A673 (cell line): ENCODE measurements at regions not wholly inside any gene's neighbourhood (a gene's known extent, or its start where the extent isn't known, plus 50 kb on each side); places are given as distances from the start of the nearest gene placed in this dataset.

Source experiments
- BruUV-seq: library from RNA; stranded (reverse); fragments of 400-500 nt; replicated peaks from 2 replicates; lab custom pipeline; 2021; lab: Mats Ljungman, UMichigan
- CTCF ChIA-PET: fragments of 300-600 bp; sonication (Branson Sonifier 250); formaldehyde crosslinking; loops from one replicate; lab custom pipeline; 2022; ENCODE audit warnings: antibody characterized with exemption; lab: Charles Lee
- POLR2A ChIA-PET: fragments of 300-600 bp; sonication (Branson Sonifier 250); formaldehyde crosslinking; loops from one replicate; lab custom pipeline; 2022; ENCODE audit warnings: antibody characterized with exemption; ENCODE audit not compliant: low non-redundant PET; lab: Charles Lee
- DNase-seq: peaks from one replicate; pipeline ENCODE4 v3.0.0-alpha.2; 2015; ENCODE audit warnings: low spot score
- H3K27ac ChIP-seq: fragments of 200-600 bp; sonication (generic); 2 replicates; pipeline ENCODE4 v1.5.1; 2016; ENCODE audit warnings: mixed run types, low read depth, mild to moderate bottlenecking, mixed read lengths, antibody characterized with exemption, low read length; ENCODE audit not compliant: poor library complexity, severe bottlenecking
- H3K27me3 ChIP-seq: fragments of 200-600 bp; sonication (generic); replicated peaks from 2 replicates; pipeline ENCODE4 v1.6.1; 2017; ENCODE audit warnings: mixed run types, low read depth, mild to moderate bottlenecking, mixed read lengths, antibody characterized with exemption, low read length; ENCODE audit not compliant: insufficient read depth, poor library complexity
- H3K36me3 ChIP-seq: fragments of 200-600 bp; sonication (generic); 2 replicates; pipeline ENCODE4 v1.6.1; 2016; ENCODE audit warnings: mixed run types, mild to moderate bottlenecking, mixed read lengths, antibody characterized with exemption, low read length; ENCODE audit not compliant: insufficient read depth, poor library complexity, severe bottlenecking
- H3K4me1 ChIP-seq: fragments of 200-600 bp; sonication (generic); 2 replicates; pipeline ENCODE4 v1.6.1; 2017; ENCODE audit warnings: mixed run types, mild to moderate bottlenecking, mixed read lengths, antibody characterized with exemption, low read length; ENCODE audit not compliant: insufficient read depth, poor library complexity, severe bottlenecking
- H3K4me3 ChIP-seq: fragments of 200-600 bp; sonication (generic); 2 replicates; pipeline ENCODE4 v1.5.1; 2016; ENCODE audit warnings: low read depth, mixed run types, mild to moderate bottlenecking, mixed read lengths, low read length; ENCODE audit not compliant: poor library complexity, severe bottlenecking
- H3K9me3 ChIP-seq: fragments of 200-600 bp; sonication (generic); 2 replicates; pipeline ENCODE4 v1.6.1; 2016; ENCODE audit warnings: mixed run types, low read depth, mild to moderate bottlenecking, mixed read lengths, antibody characterized with exemption, low read length; ENCODE audit not compliant: poor library complexity, severe bottlenecking
- EZH2 ChIP-seq: fragments of 200-600 bp; sonication (generic); IDR thresholded peaks from 2 replicates; pipeline ENCODE4 v1.6.1; 2017; ENCODE audit warnings: borderline replicate concordance, low read depth, mild to moderate bottlenecking, mixed read lengths, antibody characterized with exemption, low read length; ENCODE audit not compliant: poor library complexity, severe bottlenecking
- intact Hi-C: fragments of 100-400 bp; cut with micrococcal nuclease; formaldehyde crosslinking; loops from one replicate; pipeline ENCODE4 v1.10.0; 2022; ENCODE audit not compliant: unreplicated experiment
- TF ChIP-seq, protein P1 (sequence below): fragments of 300-800, 200-600 bp; sonication (generic); conservative IDR thresholded peaks from 2 replicates; pipeline ENCODE4 v1.5.1; 2017; ENCODE audit warnings: low read depth, mild to moderate bottlenecking, antibody characterized with exemption, low read length, moderate library complexity, mixed read lengths

- no peaks in the 10 kb centered on the region for H3K9me3 ChIP-seq
- ChIA-PET POLR2A (no interaction called here), CTCF (no interaction called here)
- H3K36me3 ChIP-seq = no peaks in the 10 kb centered on the region
- H3K27ac ChIP-seq = no peak overlapping the region
- intact Hi-C loops = no loop called here
- H3K27me3 ChIP-seq = peaks cover 9% of the 10 kb centered on the region
- no peak overlapping the region for H3K4me3 ChIP-seq
- H3K4me1 ChIP-seq = no peaks in the 10 kb centered on the region
- TF ChIP-seq EZH2 = no peak
- TF ChIP-seq, protein P1, sequence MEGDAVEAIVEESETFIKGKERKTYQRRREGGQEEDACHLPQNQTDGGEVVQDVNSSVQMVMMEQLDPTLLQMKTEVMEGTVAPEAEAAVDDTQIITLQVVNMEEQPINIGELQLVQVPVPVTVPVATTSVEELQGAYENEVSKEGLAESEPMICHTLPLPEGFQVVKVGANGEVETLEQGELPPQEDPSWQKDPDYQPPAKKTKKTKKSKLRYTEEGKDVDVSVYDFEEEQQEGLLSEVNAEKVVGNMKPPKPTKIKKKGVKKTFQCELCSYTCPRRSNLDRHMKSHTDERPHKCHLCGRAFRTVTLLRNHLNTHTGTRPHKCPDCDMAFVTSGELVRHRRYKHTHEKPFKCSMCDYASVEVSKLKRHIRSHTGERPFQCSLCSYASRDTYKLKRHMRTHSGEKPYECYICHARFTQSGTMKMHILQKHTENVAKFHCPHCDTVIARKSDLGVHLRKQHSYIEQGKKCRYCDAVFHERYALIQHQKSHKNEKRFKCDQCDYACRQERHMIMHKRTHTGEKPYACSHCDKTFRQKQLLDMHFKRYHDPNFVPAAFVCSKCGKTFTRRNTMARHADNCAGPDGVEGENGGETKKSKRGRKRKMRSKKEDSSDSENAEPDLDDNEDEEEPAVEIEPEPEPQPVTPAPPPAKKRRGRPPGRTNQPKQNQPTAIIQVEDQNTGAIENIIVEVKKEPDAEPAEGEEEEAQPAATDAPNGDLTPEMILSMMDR = no peak
- no peak for DNase-seq
- BruUV-seq = no TSS peak
Measured at GRCh38 chr11:128367573-128367972, 219.8 kb downstream of the ETS1 start.

DNA sequence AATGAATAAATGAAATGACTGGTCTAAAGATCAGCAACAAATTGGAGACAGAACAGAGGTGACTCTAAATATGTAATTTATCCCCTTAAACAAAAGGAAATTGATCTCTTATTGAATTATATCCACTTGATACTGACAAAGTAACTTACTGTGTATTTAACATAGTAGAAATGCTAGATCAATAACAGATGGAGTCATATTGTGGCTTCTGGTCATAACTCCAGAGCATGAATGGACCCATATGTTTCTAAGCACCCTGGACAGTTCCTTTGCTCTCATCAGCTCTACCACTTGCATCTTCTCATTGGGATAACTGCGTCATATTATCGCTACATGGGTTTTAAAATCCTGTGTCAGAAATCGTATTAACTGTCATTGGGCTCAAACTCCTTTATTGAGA, 222.3 kb downstream of the ETS1 start:
- Histone ChIP-seq H3K27ac (no peak overlapping the region), H3K4me1 (no peaks in the 10 kb centered on the region), H3K36me3 (no peaks in the 10 kb centered on the region), H3K27me3 (no peaks in the 10 kb centered on the region), H3K4me3 (no peak overlapping the region), H3K9me3 (no peaks in the 10 kb centered on the region)
- intact Hi-C loops = no loop called here
- ChIA-PET POLR2A (no interaction called here), CTCF (no interaction called here)
- BruUV-seq = no TSS peak
- TF ChIP-seq, protein P1 = no peak
- TF ChIP-seq EZH2 = no peak
- DNase-seq = peak; percentile 51

DNA sequence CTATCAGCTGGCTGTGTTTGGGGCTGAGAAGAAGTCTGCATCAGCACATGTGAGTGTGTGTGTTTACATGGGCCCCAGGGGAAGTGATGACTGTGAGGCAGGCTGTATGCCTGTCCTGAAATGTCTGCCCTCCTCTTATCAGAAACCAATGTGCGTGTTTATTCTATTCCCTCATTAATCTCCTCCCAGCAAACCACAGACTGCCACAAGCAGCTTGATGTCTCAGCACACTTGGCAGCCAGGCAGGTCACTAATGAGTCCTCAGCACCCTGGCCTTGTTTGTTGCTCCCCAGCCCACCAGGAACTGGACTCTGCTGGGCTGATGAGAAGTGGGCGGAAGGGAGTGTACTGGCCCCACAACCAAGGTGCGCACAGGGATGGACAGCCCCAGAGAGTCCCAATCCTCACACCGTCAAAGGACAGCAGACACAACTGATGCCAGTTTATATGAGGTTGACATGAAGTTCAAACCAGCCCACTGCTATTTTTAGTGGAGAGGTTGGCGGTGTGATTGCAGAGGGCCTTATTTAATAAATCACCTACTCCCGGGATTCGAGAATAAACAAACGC, 225.8 kb downstream of the ETS1 start:
- CTCF ChIA-PET = no interaction called here
- intact Hi-C loops = no loop called here
- no peaks in the 10 kb centered on the region for H3K4me1 ChIP-seq
- H3K36me3 ChIP-seq = no peaks in the 10 kb centered on the region
- POLR2A ChIA-PET = no interaction called here
- peaks cover 16% of the 10 kb centered on the region for H3K27me3 ChIP-seq
- H3K27ac ChIP-seq = no peak overlapping the region
- BruUV-seq = no TSS peak
- no peak for DNase-seq
- no peak for TF ChIP-seq EZH2
- TF ChIP-seq, protein P1 = no peak
- H3K9me3 ChIP-seq = no peaks in the 10 kb centered on the region
- no peak overlapping the region for H3K4me3 ChIP-seq
